HG03159 (cell line): ENCODE measurements at regions not wholly inside any gene's neighbourhood (a gene's known extent, or its start where the extent isn't known, plus 50 kb on each side); places are given as distances from the start of the nearest gene placed in this dataset.
"Not testable (repeated sequence)": the region's sequence is repeated elsewhere in the genome, so short reads cannot be mapped to it uniquely, and the experiment has no call there.

Experiments
- ATAC-seq: cut with Tn5 transposase; IDR thresholded peaks from one replicate; pipeline ENCODE4 v1.9.1; 2021; ENCODE audit warnings: mild to moderate bottlenecking, moderate library complexity; ENCODE audit not compliant: unreplicated experiment

DNA sequence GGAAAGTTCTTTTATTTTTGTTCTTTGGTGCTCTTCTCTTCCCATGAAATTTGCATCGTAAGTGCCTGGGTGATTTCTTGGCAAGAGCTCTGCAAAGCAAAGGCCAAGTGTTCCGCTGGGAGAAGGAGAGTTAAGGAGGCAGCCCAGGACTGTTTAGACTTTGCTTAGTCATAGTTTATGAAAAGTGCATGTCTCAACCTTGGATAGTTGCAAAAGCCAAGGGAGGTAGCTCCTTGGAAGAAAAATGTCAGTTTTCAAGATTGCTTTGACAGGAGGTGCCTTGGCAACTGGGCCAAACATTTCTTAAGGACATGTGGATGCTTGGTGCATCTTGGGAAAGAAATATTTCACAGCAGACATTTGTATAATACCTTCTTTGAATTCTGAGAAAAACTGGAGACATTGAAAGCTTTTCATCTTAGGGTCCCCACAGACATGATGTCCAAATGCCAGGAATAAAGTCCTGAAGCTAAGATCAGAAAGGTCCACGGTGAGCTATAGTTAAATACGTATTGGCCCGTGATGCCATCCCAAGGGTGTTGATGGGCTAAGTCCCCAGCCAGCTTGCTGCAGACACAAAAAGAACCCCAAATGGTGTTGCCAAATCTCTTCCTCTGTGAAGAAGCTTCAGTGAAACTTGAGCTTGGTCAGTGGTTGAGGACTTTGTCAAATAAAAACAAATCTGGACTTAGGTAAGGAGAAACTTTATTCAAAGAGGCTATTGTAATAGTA lies 96.3 kb upstream of the THUMPD2 start:
- no peak for ATAC-seq

DNA sequence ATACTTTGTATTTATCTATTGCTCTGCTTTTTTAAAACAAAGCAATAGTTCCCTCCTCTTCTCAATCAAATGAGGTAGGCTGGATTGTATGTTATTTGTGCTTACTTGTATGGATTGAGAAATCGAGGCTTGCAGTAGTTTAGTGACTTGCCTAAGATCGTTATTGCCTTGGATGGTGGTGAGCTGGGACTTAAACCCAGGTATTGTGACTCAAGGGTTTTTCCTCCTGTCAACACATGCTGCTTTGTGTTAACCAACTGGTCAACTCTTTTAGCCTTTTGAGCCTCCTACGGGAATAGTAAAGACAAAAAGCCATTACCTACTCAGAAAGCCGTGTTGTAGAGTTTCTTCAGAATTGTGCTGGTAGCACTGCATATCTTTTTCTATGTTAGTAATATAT lies 95.2 kb upstream of the THUMPD2 start:
- ATAC-seq = no peak

DNA sequence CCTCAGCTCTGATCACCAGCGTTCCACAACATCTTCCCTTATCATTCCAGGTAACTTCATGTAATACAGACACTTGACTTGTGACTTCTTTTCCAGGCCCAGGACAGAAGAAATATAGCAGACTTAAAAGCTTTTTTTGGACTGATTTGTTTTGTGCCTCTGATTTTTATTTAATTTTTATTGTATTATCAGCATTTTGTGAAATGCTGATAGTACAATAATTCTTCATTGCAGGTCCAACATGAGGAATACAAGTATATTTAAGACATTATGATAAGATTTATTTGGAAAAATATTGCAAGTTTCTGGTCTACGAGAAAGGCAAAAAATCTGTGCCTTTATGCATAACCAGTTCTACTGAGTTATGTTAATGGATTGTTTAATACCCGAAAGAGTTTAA lies 94.5 kb upstream of the THUMPD2 start:
- no peak for ATAC-seq

DNA sequence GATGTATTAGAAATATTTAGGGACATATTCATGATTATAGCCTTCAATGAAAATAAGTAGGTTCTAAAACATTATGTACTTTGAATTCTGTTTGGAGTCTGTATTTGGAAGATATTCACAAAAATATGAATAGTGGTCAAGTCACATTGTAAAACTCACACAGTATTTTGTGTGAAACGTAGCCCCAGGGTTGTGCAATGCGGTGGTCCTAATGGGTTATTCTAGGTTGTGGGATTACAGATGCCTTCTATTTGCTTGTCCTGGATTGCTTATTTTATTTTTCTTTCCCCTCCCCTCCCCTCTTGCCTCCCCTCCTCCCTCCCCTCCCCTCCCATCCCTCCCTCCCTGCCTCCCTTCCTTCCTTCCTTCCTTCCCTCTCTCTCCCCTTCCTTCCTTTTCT lies 93.7 kb upstream of the THUMPD2 start:
- no peak for ATAC-seq

DNA sequence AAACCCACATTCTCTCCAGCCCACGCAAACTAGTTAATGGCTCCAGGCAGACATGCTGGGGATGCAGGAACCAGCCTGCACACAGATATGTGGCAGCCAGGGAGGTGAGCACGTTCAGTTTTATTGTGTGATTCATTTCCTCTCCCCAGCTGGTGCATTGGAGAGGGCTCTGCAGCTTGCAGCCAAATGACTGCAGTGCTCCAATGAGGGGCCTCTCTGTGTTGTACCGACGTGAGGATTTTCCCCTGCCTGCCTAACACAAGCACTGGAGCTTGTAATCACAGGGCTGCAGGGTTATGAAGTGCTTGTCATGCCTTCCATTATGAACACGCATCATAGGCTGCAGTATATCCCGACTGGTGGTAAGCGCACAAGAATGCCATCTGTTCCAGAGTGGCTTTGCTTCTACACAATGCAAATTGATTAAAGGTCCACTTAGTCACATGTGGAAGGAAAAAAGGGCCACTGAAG lies 92.3 kb upstream of the THUMPD2 start:
- no peak for ATAC-seq

DNA sequence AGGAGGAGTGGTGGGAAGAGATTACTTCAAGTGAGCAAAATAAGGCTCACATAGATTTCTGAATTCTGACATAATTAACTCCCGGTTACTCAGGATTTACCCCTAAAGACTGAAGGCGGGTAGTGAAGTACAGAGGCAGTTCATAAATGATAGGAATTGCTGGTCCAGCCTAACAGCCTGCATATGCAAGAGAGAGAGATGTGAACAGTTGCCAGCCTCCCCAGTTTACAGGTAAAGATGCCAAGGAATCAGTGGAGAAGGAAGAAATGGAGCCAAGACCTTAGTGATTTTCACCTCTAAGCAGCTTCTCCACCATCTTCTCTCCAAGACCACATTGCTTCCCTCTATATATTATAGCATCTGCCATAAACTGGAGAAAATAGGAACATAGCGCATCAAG lies 91.8 kb upstream of the THUMPD2 start:
- ATAC-seq = no peak

DNA sequence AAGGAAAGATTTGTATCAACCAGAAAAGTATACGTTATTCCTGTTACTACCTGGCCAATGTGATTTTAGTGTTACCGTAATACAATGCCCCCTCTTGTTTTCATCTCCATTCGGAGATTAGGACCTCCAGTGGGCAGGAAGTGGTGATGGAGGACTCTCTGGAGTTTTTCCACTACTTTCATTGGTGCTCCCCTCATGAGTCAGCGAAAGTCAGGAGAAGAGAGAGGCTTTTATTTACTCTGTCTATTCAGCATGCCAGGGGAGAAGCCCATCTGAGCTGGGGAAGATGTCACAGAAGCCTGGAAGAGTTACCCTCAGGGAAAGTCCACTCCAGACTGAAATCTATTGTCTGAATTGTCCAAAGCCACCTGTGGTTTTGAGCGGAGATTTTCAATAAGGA lies 88.2 kb upstream of the THUMPD2 start:
- ATAC-seq = no peak

DNA sequence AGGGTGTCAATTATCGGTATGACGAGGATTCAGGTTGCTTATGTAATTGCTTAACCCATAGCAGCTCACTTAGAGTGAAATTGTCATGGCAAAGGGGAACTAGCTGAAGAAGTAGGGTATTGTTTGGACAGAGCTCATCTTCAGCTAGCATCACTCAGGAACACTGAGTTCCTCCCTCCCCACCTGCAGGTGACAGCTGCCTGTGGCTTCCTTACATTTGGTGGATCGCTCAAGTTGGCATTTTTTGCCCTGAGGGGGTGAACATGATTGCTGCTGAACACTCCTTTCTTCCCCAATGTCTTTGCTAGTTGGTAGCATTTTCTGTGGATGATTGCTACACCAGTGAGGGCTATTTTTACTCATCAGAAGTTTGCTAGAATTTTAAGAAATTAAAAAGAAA lies 86.7 kb upstream of the THUMPD2 start:
- no peak for ATAC-seq

DNA sequence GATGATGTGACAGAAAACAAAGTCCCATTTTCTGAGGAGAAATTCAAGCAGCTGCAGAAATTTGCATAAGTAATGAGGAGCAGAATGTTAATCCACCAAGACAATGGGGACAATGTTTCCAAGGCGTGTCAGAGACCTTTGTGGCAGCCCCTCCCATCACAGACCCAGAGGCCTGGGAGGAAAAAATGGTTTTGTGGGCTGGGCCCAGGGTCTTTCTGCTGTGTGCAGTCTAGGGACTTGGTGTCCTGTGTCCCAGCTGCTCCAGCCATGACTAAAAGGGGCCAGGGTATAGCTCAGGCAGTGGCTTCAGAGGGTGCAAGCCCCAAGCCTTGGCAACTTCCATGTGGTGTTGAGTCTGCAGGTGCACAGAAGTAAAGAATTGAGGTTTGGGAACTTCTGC lies 84.6 kb upstream of the THUMPD2 start:
- not testable (repeated sequence) for ATAC-seq

DNA sequence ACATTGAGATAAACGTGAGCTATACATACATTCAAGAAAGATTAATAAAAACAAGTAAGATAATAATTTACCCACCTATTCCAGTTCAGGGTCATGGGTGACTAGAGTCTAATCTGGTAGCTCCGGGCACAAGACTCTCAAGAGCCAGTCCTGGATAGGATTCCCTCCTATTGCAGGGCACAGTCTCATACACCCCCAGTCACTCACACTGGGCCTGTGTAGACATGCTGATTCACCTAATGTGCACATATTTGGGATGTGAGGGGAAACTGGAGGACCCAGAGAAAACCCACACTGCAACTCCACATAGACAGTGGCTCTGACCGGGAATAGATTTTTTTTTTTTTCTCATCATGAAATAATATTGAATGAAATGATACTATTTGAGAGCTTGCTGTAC lies 81.5 kb upstream of the THUMPD2 start:
- ATAC-seq = no peak

DNA sequence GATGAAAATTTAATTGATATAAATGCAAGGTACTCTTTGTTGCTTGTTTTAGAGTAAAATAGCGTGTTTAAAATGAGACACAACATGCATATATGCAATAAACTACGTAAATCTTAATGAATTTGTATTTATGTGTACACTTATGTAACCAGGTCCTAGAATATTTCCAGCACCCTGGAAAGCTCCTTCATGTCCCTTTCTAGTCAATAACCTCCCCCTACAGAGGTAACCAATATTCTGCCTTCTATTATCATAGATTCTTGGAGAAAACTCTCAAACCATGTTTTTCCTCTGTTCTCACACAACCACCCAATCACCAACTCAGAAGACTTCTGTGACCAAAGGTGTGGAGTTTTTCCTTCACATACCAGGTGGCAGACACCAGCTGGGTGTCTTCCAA lies 79.6 kb upstream of the THUMPD2 start:
- ATAC-seq = no peak

DNA sequence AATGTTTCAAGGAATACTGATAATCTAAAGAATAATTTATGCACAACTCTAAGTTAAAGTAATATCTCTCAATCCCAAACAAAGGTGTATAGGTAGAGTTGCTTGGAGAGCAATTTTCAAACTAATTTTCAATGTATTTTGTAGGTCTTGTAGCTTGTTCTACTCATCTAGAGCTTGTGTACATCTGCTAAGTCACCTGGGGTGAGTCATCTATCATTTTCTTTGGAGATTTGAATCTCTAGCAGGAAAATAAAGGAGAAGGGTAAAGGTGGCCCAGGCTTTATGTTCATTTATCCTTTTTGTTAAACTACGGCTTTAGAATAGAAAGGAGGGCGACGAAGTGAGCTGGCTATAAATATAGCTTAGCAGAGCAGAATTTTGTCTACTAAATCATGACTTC lies 76.8 kb upstream of the THUMPD2 start:
- no peak for ATAC-seq

DNA sequence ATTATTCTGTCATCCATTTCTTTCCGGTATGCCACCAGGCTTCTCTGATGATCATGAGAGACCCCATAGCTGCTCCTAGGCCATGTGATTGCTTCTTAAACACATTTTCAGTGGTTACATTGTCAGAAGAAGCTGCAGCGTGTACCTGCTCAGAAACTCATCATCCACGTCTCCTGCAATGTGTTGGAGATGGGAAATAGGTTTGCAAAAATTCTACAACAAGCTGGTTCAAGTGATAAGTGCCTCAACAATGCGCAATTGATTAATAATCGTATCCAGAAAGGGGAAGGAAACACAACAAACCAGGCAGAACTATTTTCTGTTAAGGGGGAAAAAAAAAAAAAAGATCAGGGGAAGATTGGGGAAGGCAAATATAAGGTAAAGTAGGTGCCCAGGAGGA lies 75.7 kb upstream of the THUMPD2 start:
- no peak for ATAC-seq

DNA sequence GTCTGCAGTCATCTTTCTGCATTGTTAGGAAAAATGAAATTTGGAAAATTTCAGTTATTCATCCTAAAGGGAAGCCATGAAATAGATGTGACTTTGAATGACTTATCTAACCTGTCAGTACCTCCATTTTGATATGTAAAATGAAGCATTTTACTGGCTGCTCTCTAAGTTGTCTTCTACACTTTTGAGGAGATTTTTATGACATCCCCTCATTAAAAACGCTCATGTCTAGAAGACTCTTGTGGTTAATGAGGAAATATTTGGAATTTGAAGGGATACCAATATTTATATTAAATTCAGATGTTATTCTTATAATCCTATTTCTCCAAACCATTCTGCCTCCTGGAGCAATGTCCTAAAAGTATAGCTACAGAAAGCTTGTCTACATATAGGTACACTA lies 73.8 kb upstream of the THUMPD2 start:
- ATAC-seq = no peak

DNA sequence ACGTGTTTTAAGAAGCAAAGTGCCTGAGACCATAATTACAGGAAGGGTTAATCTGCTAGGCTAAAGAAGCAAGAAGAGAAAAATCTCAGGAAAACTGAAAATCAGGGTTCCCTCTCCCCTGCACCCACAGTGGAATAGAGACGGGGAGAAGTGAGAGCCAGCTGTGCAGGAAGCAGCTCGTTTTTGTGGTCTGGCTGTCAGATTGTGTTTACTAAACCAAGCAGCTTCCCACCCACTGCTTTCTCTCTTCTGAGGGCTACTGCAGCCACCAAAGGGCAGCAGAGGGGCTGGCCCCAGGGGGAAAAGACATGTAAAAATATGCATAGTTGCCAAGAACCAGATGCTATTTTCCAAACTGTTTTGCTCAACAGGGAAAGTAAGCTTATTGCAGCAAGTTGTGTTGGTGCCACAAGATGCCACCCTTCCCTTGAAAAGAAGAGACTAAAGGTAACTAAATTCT lies 72.6 kb upstream of the THUMPD2 start:
- peak; percentile 81 for ATAC-seq

DNA sequence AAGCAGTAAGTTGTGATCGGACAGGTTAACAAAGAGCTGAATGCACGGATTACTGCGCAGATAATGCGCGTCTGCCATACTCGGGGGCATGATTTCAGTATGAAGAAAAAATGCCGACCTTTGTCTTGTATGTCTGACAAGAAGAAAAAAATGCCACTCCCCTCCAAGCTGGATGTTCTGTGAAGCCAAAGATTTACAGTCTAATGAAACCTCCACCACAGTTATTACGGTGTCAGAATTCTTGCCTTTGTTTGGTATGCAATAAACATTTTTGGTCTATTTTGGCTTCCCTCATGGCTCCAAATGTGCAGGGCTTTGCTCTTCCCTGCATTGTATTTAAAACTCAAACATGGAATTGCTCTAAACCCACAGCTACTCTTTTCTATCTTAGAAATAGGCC lies 72.2 kb upstream of the THUMPD2 start:
- no peak for ATAC-seq

DNA sequence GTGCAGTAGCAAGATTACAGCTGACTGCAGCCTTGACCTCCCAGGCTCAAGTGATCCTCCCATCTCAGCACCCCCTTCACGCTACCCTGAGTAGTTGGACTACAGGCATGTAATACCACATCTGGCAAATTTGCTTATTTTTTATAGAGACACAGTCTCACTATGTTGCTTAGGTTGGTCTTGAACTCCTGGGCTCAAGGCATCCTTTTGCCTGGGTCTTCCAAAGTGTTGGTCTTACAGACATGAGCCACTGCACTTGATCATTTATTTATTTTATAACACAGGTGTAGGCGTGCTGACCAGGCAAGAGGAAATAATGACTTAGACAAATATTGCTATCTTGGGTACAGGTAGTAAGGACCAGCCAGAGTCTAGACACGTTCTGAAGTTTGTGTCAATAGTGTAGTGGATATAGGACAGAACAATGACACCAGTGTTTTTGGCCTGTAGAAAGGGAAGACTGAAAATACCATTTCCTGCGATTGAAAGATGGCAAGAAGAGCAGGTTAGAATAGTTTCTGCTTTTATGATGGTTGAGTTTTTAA lies 71.0 kb upstream of the THUMPD2 start:
- no peak for ATAC-seq

DNA sequence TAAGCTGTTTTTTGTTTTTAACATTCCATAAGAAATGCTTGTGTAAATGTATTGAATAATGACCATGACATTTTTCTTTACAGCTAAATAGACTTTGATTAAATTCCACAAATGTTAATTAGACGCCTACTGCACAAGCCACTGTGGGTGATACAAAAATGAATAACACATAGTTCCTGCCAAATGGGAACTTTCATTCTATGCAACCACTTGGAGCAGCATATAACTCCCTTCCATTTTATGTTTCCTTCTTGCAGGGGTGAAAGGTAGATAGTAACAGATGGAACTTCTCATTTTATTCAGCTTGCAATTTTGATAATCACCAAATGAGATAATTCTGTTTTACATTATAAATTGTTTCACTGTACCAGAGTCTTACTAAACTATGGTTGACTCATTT lies 70.0 kb upstream of the THUMPD2 start:
- no peak for ATAC-seq

DNA sequence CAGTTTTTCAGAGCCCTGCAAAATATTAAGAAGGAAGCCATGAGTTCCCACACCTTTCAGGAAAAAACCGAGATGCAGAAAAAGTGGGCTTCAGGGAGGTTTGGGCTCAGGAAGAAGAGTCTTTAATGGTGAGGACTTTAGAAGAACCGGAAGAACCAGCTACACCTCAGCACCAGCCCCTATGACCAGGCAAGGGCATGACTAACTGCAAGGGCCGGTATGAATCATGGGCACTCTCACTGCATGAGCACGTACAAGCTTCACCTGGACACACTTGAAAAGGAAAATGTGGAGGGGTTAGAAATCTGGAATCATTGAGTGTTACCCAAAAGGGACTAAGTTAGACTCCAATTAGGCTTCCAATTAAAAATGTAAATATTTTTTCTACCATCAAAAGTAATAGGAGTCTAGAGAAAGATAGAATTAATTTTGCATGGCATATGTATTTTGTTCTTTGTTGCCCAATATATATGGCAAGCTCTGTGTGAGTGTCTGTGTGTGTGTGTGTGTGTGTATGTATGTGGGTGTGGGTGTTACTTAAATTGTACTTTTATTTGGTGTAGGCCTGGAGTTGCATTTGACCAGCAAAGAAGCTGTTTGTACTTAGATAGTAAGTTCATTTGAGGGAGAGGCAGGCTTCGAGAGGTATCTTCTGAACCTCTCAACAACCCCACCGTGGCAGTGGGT lies 66.5 kb upstream of the THUMPD2 start:
- ATAC-seq = no peak

DNA sequence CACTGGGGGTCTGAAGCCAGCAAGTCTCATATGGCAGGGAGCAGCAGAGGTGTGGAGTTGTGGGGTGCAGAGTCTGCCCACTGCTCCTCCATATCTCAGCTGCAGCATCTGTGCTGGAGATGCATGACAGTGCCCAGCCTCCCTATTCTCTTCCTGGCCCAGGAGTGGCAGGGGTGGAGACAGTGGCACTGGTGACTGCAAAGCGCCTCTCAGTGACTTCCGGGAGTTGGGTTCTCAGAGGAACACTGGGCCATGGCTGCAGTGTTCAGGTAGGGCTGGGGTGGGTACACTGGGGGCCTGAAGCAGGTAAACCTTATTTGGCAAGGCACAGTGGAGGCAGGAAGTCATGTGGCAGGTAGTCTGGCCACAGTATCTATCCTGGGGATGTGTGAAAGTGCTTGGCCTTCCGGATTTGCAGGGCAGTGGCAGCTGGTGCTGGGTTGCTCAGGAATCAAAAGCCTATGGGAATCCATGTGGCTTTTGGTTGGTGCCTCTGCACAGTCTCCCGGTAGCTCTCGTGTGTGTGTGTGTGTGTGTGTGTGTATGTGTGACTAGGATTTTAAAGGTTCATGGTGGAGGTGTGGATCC lies 60.3 kb upstream of the THUMPD2 start:
- no peak for ATAC-seq

DNA sequence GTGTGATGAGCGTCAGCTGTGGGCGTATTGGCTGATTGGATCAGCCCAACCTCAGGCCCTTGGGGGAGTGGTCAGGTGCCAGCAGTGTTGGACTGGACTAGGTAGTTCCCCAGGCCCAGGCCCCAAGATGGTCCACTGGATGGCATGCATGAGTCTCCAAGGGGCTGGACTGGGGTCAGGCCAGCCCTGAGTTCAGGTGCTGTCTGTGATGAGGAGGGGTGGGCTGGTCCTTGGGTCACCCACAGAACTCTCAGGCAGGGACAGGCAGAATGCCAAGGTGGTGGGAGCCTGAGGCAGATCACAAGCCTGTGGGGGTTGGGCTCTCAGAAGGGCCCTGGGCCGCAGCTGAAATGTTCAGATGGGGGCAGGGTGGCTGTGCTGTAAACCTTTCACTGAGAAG lies 59.5 kb upstream of the THUMPD2 start:
- ATAC-seq = no peak
